Fibroblast of villous mesenchyme (primary cell): ENCODE measurements at regions not wholly inside any gene's neighbourhood (a gene's known extent, or its start where the extent isn't known, plus 50 kb on each side); places are given as distances from the start of the nearest gene placed in this dataset.

ENCODE experiments used
- DNase-seq: peaks from one replicate; pipeline ENCODE4 v3.0.0-alpha.2; 2010; ENCODE audit warnings: low read depth
- H3K4me3 ChIP-seq: 2 replicates; pipeline ENCODE4 v1.5.1; 2011; ENCODE audit warnings: low read depth, mild to moderate bottlenecking, low read length
- TF ChIP-seq, protein P1 (sequence below): IDR thresholded peaks from 2 replicates; pipeline ENCODE4 v1.5.1; 2012; ENCODE audit warnings: low read depth, mild to moderate bottlenecking, low read length; ENCODE audit not compliant: insufficient read depth

DNA sequence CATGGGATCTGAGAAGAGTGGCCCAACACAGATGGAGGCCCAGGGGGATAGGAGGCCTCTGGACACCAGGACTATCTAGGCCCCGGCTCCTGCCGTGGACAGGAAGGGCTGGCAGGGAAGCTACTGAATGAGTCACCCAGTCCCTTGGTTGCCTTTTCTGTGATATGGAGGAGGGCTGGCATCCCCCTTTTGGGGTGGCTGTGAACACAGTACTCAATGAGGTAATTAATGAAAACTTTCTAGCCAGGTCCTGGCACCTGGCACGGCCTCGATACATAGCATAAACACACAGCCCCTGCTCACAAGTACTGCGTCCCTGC is 163.2 kb downstream of the CHST1 start:
- TF ChIP-seq, protein P1, sequence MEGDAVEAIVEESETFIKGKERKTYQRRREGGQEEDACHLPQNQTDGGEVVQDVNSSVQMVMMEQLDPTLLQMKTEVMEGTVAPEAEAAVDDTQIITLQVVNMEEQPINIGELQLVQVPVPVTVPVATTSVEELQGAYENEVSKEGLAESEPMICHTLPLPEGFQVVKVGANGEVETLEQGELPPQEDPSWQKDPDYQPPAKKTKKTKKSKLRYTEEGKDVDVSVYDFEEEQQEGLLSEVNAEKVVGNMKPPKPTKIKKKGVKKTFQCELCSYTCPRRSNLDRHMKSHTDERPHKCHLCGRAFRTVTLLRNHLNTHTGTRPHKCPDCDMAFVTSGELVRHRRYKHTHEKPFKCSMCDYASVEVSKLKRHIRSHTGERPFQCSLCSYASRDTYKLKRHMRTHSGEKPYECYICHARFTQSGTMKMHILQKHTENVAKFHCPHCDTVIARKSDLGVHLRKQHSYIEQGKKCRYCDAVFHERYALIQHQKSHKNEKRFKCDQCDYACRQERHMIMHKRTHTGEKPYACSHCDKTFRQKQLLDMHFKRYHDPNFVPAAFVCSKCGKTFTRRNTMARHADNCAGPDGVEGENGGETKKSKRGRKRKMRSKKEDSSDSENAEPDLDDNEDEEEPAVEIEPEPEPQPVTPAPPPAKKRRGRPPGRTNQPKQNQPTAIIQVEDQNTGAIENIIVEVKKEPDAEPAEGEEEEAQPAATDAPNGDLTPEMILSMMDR, result no peak
- no peak overlapping the region for H3K4me3 ChIP-seq
- no peak for DNase-seq

DNA sequence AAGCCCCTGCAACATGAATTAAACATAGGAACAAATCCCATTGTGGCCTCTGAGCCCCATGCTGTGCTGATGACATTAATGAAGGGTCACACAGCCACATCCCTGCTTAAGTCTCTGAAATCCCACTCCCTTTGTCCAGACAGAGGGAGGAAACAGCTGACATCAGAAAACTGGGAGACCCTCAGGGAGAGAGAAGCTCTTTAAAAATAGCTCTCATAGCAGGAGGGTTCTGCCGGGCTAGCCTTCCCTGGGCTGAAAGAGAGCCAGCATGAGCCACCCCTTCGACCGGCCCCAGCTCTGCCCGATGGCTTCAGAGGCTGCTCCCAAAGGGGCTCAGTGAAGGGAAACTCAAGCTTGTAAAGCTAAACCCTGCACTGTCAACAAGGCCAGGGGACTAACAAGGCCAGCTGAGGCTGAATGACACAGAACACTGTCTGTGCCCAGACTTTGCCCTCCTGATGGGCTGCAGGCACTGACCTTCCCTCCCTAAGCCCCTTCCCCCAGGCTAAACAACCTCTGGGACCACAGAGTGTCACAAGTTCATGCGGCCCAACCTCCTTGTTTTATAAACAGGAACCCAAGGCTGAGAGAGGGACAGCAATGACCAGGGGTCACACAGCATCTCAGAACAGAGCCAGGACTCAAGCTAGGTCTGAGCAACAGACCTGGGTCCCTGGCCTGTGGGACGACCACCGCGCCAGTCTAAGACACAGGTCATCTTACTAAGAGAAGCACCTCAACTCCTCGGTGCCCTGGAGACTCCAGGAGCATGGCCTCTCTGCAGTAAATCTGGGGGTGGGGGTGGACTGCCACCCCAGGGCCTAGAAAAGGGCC is 163.8 kb downstream of the CHST1 start:
- TF ChIP-seq, protein P1, result no peak
- DNase-seq, result no peak

DNA sequence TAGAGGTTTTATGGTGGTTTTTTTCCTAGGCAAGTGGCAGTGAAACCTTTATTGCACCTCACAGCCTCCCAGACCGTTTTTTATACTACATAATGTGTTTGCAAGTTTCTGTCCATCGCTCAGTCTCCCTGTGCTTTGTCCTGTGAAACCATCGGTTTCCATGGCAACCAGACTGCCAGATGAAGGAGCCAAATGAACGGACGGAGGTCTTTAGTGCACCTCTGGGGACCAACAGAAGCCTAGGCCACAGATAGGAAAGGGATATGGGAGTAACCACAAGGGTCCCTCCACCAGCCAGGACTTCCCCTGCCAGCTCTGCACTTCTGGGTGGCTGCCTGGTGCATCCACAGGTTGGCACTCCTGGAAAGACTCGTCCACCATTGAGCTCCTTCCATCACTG is 165.0 kb downstream of the CHST1 start:
- no peak for DNase-seq
- TF ChIP-seq, protein P1, result no peak

More for the DNA sequence above, 163.8 kb downstream of the CHST1 start:
- no peak overlapping the region for H3K4me3 ChIP-seq

DNA sequence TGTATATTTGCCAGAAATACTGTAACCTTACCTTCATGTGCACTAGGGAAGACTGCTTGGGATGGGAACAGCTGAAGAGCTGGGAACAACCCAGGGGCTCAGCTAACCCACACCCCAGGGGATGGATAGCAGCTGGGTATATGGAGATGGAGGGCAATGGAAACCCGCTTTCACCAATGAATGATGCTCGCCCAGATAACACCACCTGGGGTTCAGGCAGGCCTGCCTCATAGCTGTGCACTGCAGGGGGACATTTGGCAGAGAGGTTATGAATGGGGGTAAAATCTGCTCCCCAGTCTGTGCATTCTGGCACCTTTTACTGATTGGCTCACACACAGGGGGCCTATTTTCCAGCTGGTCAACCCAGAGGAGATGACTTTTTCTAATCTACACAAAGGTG is 170.7 kb downstream of the CHST1 start:
- no peak for DNase-seq
- TF ChIP-seq, protein P1, result no peak
- H3K4me3 ChIP-seq, result no peak overlapping the region

More for the DNA sequence above, 165.0 kb downstream of the CHST1 start:
- H3K4me3 ChIP-seq, result no peak overlapping the region

DNA sequence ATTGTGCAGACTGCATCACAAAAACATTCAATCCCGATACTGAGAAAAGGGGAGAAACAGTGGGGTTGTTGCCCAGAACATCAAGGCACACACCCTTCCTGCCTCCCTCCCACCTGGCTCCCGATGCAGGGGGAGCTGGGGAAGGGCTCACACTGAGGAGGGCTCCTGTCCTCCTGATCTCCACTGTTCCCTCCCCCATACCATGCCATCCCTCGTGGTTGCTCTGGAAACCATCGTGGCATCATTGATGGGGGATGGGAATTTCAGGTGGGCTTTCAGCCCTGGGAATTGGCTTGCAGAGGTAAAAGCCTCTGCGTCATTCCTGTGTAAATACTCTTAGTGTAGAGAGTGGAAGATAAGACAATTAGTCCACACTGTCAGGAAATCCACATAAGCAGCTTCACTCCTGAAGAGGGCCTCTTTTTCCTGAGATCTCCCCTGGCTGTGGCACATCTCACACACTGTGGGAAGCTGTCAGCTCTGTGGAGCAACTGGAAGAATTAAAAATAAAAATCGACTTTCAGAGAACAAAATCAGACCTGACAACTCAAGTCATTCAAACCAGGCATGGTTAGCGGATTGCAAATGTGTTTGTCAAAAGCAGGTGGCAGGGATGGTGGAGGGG is 176.0 kb downstream of the CHST1 start:
- TF ChIP-seq, protein P1, result no peak
- DNase-seq, result no peak
- H3K4me3 ChIP-seq, result no peak overlapping the region

DNA sequence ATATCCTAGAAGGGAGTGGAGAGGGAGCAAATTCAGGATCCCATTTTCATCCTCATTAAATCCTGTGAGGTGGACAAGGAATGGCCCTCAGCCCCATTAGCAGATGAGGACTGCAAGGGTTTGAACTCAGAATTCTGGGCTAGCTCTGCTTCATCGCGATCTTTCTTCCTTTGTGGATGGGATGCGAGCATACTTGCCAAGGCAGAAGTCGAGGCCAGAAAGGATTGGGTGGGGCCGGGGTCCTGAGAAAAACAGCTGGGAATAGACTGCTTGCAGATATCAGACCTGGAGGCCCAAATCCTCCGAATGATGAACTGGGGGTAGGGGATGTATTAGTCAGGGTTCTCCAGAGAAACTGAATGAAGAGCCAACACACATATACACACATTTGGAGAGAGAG is 179.0 kb downstream of the CHST1 start:
- TF ChIP-seq, protein P1, result no peak
- no peak overlapping the region for H3K4me3 ChIP-seq
- DNase-seq, result no peak
